PC-3 (cell line): ENCODE measurements at regions not wholly inside any gene's neighbourhood (a gene's known extent, or its start where the extent isn't known, plus 50 kb on each side); places are given as distances from the start of the nearest gene placed in this dataset.

Experiments
- ATAC-seq: fragments of 200-7000 bp; cut with Tn5 transposase; 2 replicates; pipeline ENCODE4 v1.9.1; 2020; ENCODE audit warnings: mild to moderate bottlenecking, moderate library complexity
- BruUV-seq: library from RNA; stranded (reverse); fragments of 400-500 nt; replicated peaks from 2 replicates; lab custom pipeline; 2021; lab: Mats Ljungman, UMichigan
- CTCF ChIA-PET: fragments of 300-600 bp; sonication (Branson Sonifier 250); formaldehyde crosslinking; loops from one replicate; lab custom pipeline; 2022; ENCODE audit warnings: antibody characterized with exemption; lab: Charles Lee
- POLR2A ChIA-PET: fragments of 300-600 bp; sonication (Branson Sonifier 250); formaldehyde crosslinking; loops from one replicate; lab custom pipeline; 2022; ENCODE audit warnings: antibody characterized with exemption; ENCODE audit not compliant: unreplicated experiment; lab: Charles Lee
- DNase-seq: peaks from one replicate; pipeline ENCODE4 v3.0.0-alpha.2; 2015
- H2AFZ ChIP-seq: fragments of 300-600 bp; sonication (generic); 2 replicates; pipeline ENCODE4 v1.6.0; 2016; ENCODE audit warnings: antibody characterized with exemption, low read length
- H3F3A ChIP-seq: fragments of 300-600 bp; sonication (generic); one replicate; pipeline ENCODE4 v1.6.0; 2017; ENCODE audit warnings: antibody characterized with exemption, low read length, control low read depth, mild to moderate bottlenecking; ENCODE audit not compliant: unreplicated experiment
- H3K27ac ChIP-seq: fragments of 300-600 bp; sonication (generic); 2 replicates; pipeline ENCODE4 v1.5.1; 2016; ENCODE audit warnings: mild to moderate bottlenecking, low read length
- H3K27me3 ChIP-seq: fragments of 300-600 bp; sonication (generic); 2 replicates; pipeline ENCODE4 v1.6.1; 2016; ENCODE audit warnings: low read length, mixed read lengths
- H3K36me3 ChIP-seq: fragments of 300-600 bp; sonication (generic); 2 replicates; pipeline ENCODE4 v1.6.1; 2016; ENCODE audit warnings: low read depth, mixed run types, low read length, mixed read lengths
- H3K4me1 ChIP-seq: fragments of 300-600 bp; sonication (generic); 2 replicates; pipeline ENCODE4 v1.5.1; 2016; ENCODE audit warnings: low read length; ENCODE audit not compliant: insufficient read depth
- H3K4me2 ChIP-seq: fragments of 300-600 bp; sonication (generic); 2 replicates; pipeline ENCODE4 v1.6.0; 2016; ENCODE audit warnings: low read length
- H3K4me3 ChIP-seq: fragments of 300-600 bp; sonication (generic); 2 replicates; pipeline ENCODE4 v1.5.1; 2016; ENCODE audit warnings: mild to moderate bottlenecking, low read length, mixed read lengths
- H3K79me2 ChIP-seq: fragments of 300-600 bp; sonication (generic); 2 replicates; pipeline ENCODE4 v1.6.1; 2017; ENCODE audit warnings: low read length, mixed read lengths
- H3K9ac ChIP-seq: fragments of 300-600 bp; sonication (generic); 2 replicates; pipeline ENCODE4 v1.6.0; 2016; ENCODE audit warnings: mild to moderate bottlenecking, low read length
- H3K9me2 ChIP-seq: fragments of 300-600 bp; sonication (generic); replicated peaks from 2 replicates; pipeline ENCODE4 v1.6.1; 2016; ENCODE audit warnings: mixed run types, low read length, mixed read lengths
- H3K9me3 ChIP-seq: fragments of 300-600 bp; sonication (generic); 2 replicates; pipeline ENCODE4 v1.6.1; 2016; ENCODE audit warnings: low read length, mixed read lengths
- H4K20me1 ChIP-seq: fragments of 300-600 bp; sonication (generic); 2 replicates; pipeline ENCODE4 v1.6.1; 2016; ENCODE audit warnings: low read length, mixed read lengths
- CTCF ChIP-seq: fragments of 300-600 bp; sonication (generic); conservative IDR thresholded peaks from 2 replicates; pipeline ENCODE4 v1.5.1; 2017; ENCODE audit warnings: antibody characterized with exemption, low read depth, mild to moderate bottlenecking, low read length
- EZH2 ChIP-seq: fragments of 300-600 bp; sonication (generic); IDR thresholded peaks from one replicate; pipeline ENCODE4 v1.6.1; 2017; ENCODE audit warnings: antibody characterized with exemption, mild to moderate bottlenecking, low read length; ENCODE audit not compliant: unreplicated experiment
- EZH2phosphoT487 ChIP-seq: fragments of 300-600 bp; sonication (generic); IDR thresholded peaks from 2 replicates; pipeline ENCODE4 v1.6.1; 2018; ENCODE audit warnings: mild to moderate bottlenecking, antibody characterized with exemption, low read length, borderline replicate concordance
- intact Hi-C: fragments of 100-400 bp; cut with micrococcal nuclease; formaldehyde crosslinking; loops from 2 replicates; pipeline ENCODE4 v1.9.0; 2023

- Histone ChIP-seq H2AFZ (no peak overlapping the region), H3K4me1 (no peaks in the 10 kb centered on the region), H3F3A (no peaks in the 10 kb centered on the region), H4K20me1 (no peaks in the 10 kb centered on the region), H3K27ac (no peak overlapping the region), H3K9me2 (no peaks in the 10 kb centered on the region), H3K4me2 (no peak overlapping the region), H3K36me3 (peaks cover 5% of the 10 kb centered on the region; the same call in 1 of the 2 replicates), H3K27me3 (no peaks in the 10 kb centered on the region), H3K4me3 (no peak overlapping the region), H3K9ac (no peak overlapping the region), H3K79me2 (no peaks in the 10 kb centered on the region), H3K9me3 (peaks cover 6% of the 10 kb centered on the region; the same call in 1 of the 2 replicates)
- ChIA-PET POLR2A (no interaction called here), CTCF (interaction anchor here (0.5 kb wide), 1 partner anchor 1224 kb away, joined by 4 read pairs; no protein-coding TSS in a partner anchor)
- no TSS peak for BruUV-seq
- no peak for DNase-seq
- TF ChIP-seq EZH2 (no peak), EZH2phosphoT487 (no peak), CTCF (no peak)
- ATAC-seq, result no peak
- intact Hi-C loops, result loop anchor here (1.0 kb wide), 3 partner anchors 138 to 426 kb away; no protein-coding TSS in a partner anchor
Measured at GRCh38 chr3:176513604-176514003, 683.7 kb downstream of the TBL1XR1 start.

GRCh38 chr3:176512037-176512436 lies 685.2 kb downstream of the TBL1XR1 start:
- TF ChIP-seq CTCF (no peak), EZH2phosphoT487 (no peak), EZH2 (no peak)
- Histone ChIP-seq H3K36me3 (peaks cover 5% of the 10 kb centered on the region; the same call in 1 of the 2 replicates), H3K4me3 (no peak overlapping the region), H3K4me2 (no peak overlapping the region), H3K9me3 (peaks cover 6% of the 10 kb centered on the region; the same call in 1 of the 2 replicates), H4K20me1 (no peaks in the 10 kb centered on the region), H3K9ac (no peak overlapping the region), H3F3A (no peaks in the 10 kb centered on the region), H2AFZ (no peak overlapping the region), H3K27me3 (no peaks in the 10 kb centered on the region), H3K4me1 (no peaks in the 10 kb centered on the region), H3K79me2 (no peaks in the 10 kb centered on the region), H3K27ac (no peak overlapping the region), H3K9me2 (no peaks in the 10 kb centered on the region)
- ChIA-PET CTCF (no interaction called here), POLR2A (no interaction called here)
- intact Hi-C loops, result no loop called here
- DNase-seq (no peak), ATAC-seq (no peak)
- no TSS peak for BruUV-seq

GRCh38 chr3:176510097-176510496 lies 687.2 kb downstream of the TBL1XR1 start:
- peaks cover 5% of the 10 kb centered on the region; the same call in 1 of the 2 replicates for H3K36me3 ChIP-seq
- H3K9me3 ChIP-seq, result peaks cover 6% of the 10 kb centered on the region; the same call in 1 of the 2 replicates
- TF ChIP-seq EZH2phosphoT487, result no peak
- no peak for TF ChIP-seq EZH2
- TF ChIP-seq CTCF, result no peak
- no peak for ATAC-seq
- no peaks in the 10 kb centered on the region for H3K4me1 ChIP-seq
- no peak overlapping the region for H2AFZ ChIP-seq
- no peak overlapping the region for H3K4me3 ChIP-seq
- no peaks in the 10 kb centered on the region for H3K27me3 ChIP-seq
- no TSS peak for BruUV-seq
- no peaks in the 10 kb centered on the region for H3K79me2 ChIP-seq
- H3K9ac ChIP-seq, result no peak overlapping the region
- no peak overlapping the region for H3K4me2 ChIP-seq
- no peak for DNase-seq
- CTCF ChIA-PET, result no interaction called here
- POLR2A ChIA-PET, result no interaction called here
- no peaks in the 10 kb centered on the region for H3F3A ChIP-seq
- H4K20me1 ChIP-seq, result no peaks in the 10 kb centered on the region
- no peaks in the 10 kb centered on the region for H3K9me2 ChIP-seq
- H3K27ac ChIP-seq, result no peak overlapping the region
- intact Hi-C loops, result no loop called here
